Stimulated activated CD4-positive, alpha-beta T cell treated with anti-CD3 and anti-CD28 coated beads, Interleukin-2, amount 100 ng/mL, for 4 hours (primary cell): ENCODE measurements at regions not wholly inside any gene's neighbourhood (a gene's known extent, or its start where the extent isn't known, plus 50 kb on each side); places are given as distances from the start of the nearest gene placed in this dataset.

ENCODE experiments used
- DNase-seq: peaks from one replicate; pipeline ENCODE4 v3.0.0-alpha.2; 2020; ENCODE audit warnings: low read depth

- no peak for DNase-seq
These were observed 1999.4 kb upstream of the AGA start for GRCh38 chr4:179441596-179441995.

GRCh38 chr4:179447308-179447707, 2005.1 kb upstream of the AGA start:
- no peak for DNase-seq

GRCh38 chr4:179465131-179465797, 2023.0 kb upstream of the AGA start:
- DNase-seq = no peak

GRCh38 chr4:179467878-179468277, 2025.6 kb upstream of the AGA start:
- no peak for DNase-seq

GRCh38 chr4:179472164-179472563, 2029.9 kb upstream of the AGA start:
- DNase-seq = no peak

DNA sequence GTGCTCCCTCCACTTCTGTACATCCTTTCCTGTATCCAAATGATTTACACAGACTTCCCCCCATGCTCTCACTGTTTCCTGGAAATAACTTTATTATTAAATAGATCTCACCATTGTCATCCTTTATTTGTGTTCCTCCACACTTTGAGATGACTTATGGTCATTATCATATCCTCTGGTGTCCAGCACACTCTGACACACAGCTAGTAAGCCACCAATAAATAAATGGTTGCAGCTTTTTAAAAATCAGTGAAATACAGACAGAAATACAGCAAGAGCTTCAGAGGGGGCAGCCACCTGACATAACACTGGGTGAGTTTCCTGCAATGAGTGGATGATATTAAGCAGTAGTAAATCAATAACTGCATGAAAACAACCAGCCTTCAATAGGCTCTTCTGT, 2036.4 kb upstream of the AGA start:
- no peak for DNase-seq

GRCh38 chr4:179485781-179486180, 2043.5 kb upstream of the AGA start:
- DNase-seq = no peak

DNA sequence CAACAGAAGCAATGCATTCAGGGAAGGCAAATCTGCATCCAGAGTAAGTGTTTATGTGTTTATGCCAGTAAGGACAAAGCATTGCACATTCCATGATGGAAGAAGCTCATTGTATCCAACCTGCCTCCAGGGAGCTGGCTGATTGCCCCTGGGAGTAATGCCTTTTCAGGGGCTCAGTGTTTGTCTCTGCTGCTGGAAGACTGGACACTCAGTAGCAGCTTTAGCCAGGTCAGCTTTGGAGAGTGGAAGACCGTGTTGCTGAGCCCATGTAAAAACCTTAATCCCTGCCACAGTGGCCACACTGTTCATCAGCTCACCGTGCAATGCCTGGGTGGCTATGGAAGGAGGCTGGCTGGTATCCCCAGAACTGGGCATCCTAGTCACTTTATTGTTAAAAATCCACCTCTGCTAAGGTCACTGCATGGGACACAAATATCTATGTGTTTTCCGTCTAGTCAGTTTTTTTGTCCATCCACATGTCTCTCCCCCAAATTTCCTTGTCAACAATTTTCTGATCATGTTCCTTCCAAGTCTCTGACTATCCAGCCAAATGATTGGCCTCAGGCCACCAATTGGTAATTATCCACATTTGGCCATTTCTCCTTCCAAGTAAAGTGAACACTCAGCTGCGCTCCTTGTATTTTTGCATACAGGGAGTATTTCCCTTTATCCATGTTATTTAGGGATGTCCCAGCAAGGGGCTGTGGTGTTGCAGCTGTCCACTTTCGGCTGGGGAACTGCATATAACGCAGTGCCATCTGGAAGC, 2044.5 kb upstream of the AGA start:
- no peak for DNase-seq

DNA sequence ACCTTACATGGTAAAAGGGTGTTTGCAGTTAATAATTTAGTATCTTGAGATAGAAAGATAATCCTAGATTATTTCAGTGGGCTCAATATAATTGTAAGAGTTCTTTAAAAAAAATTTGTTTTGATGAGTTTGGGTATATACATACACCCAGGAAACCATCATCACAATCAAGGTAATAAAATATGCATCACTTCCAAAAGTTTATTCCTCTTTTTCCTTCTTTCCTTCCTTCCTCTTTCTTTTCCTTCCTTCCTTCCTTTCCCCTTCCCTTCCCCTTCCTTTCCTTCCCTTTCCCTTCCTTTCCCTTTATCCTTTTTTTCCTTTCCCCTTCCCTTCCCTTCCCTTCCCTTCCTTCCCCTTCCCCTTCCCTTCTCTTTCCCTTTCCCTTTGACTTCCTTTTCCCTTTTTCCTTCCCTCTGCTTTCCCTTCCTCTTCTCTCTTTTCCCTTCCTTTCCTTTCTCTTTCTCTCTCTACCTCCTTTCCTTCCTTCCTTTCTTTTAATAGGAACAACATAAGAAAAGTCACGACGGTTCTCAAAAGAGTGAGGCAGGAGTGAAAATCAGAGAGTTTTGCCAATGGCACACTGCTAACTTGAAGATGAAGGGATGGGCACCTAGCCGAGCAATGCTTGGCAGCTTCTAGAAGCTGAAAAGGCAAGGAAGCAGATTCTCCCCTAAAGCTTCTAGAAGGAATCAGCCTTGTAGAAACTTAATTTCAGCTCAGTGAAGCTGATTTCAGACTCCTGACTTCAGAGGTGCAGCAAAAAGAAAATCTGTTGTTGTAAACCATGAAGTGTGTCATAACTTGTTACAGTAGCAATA, 2050.2 kb upstream of the AGA start:
- no peak for DNase-seq

DNA sequence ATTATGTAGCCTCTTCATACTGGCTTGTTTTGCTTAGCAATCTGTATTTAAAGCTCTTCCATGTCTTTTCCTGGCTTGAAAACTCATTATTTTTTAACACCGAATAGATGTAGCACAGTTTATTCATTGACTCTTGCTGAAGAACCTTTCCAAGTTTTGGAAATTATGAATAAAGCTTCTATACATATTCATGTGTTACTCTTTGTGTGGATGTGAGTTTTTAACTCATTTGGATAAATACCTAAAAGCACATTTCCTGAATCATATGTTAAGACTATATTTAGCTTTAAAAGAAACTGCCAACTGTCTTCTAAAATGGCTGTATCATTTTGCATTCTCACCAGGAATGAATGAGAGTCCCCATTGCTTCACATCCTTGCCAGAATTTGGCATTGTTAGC, 2061.7 kb upstream of the AGA start:
- DNase-seq = no peak

GRCh38 chr4:179509489-179509888, 2067.3 kb upstream of the AGA start:
- DNase-seq = no peak

DNA sequence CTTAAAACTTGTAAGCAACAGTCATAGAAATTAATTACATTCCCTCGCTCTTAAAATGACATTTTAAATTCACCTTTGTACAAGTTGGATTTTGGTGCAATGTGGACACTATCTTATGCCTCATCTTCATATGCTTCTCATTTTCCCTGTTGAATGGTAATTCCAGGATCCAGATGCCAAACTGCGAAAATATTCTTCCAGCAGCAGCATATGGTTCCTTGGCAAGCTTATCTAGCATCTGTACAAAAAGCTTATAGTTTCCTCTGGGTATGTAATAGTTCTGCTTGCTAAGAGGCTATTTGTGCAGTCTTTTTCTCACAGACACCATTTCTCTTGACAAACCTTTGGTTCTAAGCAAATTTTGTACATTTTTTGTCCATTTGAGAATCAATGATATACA, 2079.7 kb upstream of the AGA start:
- DNase-seq = no peak

GRCh38 chr4:179530958-179531357, 2088.7 kb upstream of the AGA start:
- DNase-seq = no peak

DNA sequence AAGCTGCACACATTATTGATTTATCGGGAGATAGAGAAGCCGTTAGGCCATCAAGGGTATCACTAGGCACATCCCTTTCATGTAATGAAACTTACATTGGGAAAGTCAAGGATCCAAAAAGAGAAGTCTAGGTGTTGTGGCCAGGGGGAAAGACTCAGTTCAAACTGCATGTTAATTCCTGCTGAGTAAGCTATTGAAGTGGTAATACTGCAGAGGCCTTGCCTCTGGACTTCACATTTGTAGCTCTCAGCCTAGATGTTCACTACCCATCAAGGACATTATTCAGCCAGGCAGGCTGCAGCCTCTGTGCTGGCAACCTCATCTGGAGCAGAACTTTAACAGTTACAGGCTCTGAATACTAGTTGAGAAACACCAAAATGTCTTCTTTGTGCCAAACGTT, 2094.5 kb upstream of the AGA start:
- no peak for DNase-seq

DNA sequence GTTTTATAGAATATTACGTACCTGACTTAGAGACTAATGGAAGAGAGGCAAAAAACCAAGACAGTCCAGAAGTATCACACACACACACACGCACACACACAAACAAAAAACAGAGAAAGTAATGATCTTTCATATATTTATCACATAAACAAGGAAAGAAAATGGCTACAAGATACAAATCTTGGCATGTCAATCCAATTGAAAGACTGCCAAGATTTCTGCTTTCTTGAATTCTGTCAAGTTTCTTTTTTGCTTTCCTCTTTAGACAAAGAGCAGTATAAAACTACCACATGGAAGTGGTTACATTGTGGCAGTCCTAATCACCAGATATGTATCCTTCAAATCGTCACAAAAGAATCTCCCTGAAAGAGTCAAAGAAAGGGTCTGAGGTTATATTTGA, 2097.4 kb upstream of the AGA start:
- no peak for DNase-seq

DNA sequence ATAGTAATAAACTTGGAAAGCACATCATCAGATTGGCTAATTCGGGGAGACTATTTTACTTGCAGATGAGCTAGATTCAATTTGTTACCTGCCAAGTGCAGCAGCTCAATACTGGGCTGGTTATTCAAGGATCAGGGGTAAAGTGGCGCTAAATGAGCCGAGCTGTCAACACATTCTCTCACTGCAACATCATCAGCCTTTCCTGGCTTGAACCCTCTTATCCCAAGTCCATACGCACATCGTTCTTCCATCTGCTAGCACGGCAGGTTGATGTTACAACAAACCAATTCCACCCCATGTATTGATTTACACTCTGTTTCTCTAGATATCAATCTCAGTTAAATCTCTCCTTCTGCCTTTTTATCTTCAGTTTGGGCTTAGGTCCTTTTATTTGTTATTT, 2101.5 kb upstream of the AGA start:
- no peak for DNase-seq

DNA sequence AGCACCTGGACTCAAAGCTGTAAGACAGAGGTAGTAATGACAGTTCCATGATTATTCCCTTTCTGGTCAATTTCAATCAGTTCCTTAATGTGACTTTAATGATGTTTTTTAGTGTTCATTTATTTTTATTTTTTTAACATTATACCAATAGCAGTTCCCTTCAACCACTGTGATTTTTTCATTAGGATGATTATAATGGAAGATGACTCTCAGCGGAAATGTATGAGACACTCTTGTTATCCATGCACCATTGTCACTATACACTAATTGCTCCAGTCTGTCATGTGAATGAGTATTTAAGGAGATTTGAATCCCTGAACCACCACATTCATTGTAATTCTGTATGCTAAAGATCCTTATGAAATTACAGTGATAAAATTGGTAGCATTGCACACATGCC, 2102.3 kb upstream of the AGA start:
- DNase-seq = no peak

GRCh38 chr4:179552131-179552530, 2109.9 kb upstream of the AGA start:
- no peak for DNase-seq

GRCh38 chr4:179563741-179564140, 2121.5 kb upstream of the AGA start:
- no peak for DNase-seq

DNA sequence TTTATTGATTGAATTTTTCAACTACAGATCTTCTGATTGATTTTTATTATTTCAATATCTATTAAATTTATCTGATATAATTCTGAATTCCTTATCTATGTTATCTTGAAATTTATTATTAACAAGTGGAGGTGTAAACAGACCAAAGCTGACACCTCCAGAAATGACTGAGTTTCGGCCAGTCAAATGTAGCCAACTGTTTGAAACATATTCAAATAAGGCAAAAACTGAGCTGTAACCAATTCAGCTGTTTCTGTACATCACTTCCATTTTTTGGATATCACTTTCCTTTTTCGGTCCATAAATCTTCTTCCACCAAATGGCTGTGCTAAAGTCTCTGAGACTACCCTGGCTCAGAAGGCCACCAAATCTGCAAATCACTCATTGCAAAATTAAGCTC, 2127.3 kb upstream of the AGA start:
- no peak for DNase-seq

GRCh38 chr4:179582164-179582905, 2140.1 kb upstream of the AGA start:
- DNase-seq = no peak

GRCh38 chr4:179583221-179583620, 2141.0 kb upstream of the AGA start:
- no peak for DNase-seq
